Uterus (tissue), 2 donors: ENCODE measurements at regions not wholly inside any gene's neighbourhood (a gene's known extent, or its start where the extent isn't known, plus 50 kb on each side); places are given as distances from the start of the nearest gene placed in this dataset.

Source experiments
- POLR2A ChIP-seq, 2 donors: fragments of 450-650 bp; IDR thresholded peaks; one replicate each; pipeline ENCODE4 v1.6.1; 2016; ENCODE audit warnings: antibody characterized with exemption in 2 of 2, mild to moderate bottlenecking in 1 of 2, moderate library complexity in 1 of 2
- TF ChIP-seq, protein P1 (sequence below), 4 experiments: fragments of 200-600 bp in 2 of 4; fragments of 450-650 bp in 2 of 4; sonication (generic) in 2 of 4; IDR thresholded peaks; one replicate each; pipeline ENCODE4 v1.5.1; 2016 to 2019; ENCODE audit warnings: antibody characterized with exemption in 4 of 4, mild to moderate bottlenecking in 2 of 4, moderate library complexity in 1 of 4

DNA sequence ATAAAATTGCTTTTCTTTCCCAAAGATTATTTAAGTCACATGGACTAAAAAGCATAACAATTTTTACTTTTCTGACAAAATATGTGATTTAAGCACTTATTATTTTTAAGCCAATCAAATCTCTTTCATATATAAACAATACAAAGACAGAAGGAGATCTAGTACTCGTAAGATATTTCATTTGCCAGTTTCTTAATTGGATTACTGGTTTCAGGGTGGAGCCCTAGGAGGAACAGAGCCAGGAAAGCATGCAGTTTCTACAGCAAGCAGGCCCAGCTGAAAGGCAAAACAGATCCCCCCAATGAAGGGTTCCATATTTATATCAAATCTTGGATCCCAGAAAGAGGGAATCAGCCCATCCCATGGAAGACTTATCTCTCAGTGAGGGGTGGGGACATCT lies 177.0 kb downstream of the KIF18A start:
- TF ChIP-seq, protein P1, sequence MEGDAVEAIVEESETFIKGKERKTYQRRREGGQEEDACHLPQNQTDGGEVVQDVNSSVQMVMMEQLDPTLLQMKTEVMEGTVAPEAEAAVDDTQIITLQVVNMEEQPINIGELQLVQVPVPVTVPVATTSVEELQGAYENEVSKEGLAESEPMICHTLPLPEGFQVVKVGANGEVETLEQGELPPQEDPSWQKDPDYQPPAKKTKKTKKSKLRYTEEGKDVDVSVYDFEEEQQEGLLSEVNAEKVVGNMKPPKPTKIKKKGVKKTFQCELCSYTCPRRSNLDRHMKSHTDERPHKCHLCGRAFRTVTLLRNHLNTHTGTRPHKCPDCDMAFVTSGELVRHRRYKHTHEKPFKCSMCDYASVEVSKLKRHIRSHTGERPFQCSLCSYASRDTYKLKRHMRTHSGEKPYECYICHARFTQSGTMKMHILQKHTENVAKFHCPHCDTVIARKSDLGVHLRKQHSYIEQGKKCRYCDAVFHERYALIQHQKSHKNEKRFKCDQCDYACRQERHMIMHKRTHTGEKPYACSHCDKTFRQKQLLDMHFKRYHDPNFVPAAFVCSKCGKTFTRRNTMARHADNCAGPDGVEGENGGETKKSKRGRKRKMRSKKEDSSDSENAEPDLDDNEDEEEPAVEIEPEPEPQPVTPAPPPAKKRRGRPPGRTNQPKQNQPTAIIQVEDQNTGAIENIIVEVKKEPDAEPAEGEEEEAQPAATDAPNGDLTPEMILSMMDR (IDR thresholded peaks at IDR 0.05): no peak
- TF ChIP-seq POLR2A (IDR thresholded peaks at IDR 0.05): no peak
